Type B pancreatic cell (in vitro differentiated cells): ENCODE measurements at regions not wholly inside any gene's neighbourhood (a gene's known extent, or its start where the extent isn't known, plus 50 kb on each side); places are given as distances from the start of the nearest gene placed in this dataset.

ENCODE experiments used
- DNase-seq: peaks from one replicate; pipeline ENCODE4 v3.0.0; 2021; ENCODE audit warnings: mixed read lengths; ENCODE audit not compliant: unreplicated experiment; ENCODE audit errors: extremely low spot score
- H3K27ac Mint-ChIP-seq: 2 replicates; pipeline ENCODE4 v1.8.0; 2021; ENCODE audit warnings: mild to moderate bottlenecking, mixed read lengths
- H3K27me3 Mint-ChIP-seq: 2 replicates; pipeline ENCODE4 v1.8.0; 2021; ENCODE audit warnings: mixed read lengths
- H3K36me3 Mint-ChIP-seq: 2 replicates; pipeline ENCODE4 v1.8.0; 2021; ENCODE audit warnings: mixed read lengths
- H3K4me1 Mint-ChIP-seq: one replicate; pipeline ENCODE4 v1.8.0; 2021; ENCODE audit warnings: mixed read lengths; ENCODE audit not compliant: unreplicated experiment
- H3K4me3 Mint-ChIP-seq: 2 replicates; pipeline ENCODE4 v1.8.0; 2021; ENCODE audit warnings: mild to moderate bottlenecking, mixed read lengths
- H3K9me3 Mint-ChIP-seq: 2 replicates; pipeline ENCODE4 v1.8.0; 2021; ENCODE audit warnings: mixed read lengths
- CTCF ChIP-seq: fragments of 200-600 bp; sonication (generic); conservative IDR thresholded peaks from 2 replicates; pipeline ENCODE4 v1.5.0; 2021; ENCODE audit warnings: antibody characterized with exemption, mild to moderate bottlenecking

- no peak overlapping the region for H3K27ac Mint-ChIP-seq
- H3K36me3 Mint-ChIP-seq = no peaks in the 10 kb centered on the region
- no peak for DNase-seq
- TF ChIP-seq CTCF = no peak
- H3K4me1 Mint-ChIP-seq = peaks cover 10% of the 10 kb centered on the region
- no peak overlapping the region for H3K4me3 Mint-ChIP-seq
- no peaks in the 10 kb centered on the region for H3K27me3 Mint-ChIP-seq
- H3K9me3 Mint-ChIP-seq = no peaks in the 10 kb centered on the region
These were observed 56.1 kb downstream of the CAPZA3 start for GRCh38 chr12:18794000-18794399.

- Mint-ChIP-seq H3K36me3 (no peaks in the 10 kb centered on the region), H3K27ac (no peak overlapping the region), H3K9me3 (no peaks in the 10 kb centered on the region), H3K27me3 (no peaks in the 10 kb centered on the region), H3K4me3 (no peak overlapping the region), H3K4me1 (peaks cover 10% of the 10 kb centered on the region)
- no peak for TF ChIP-seq CTCF
- no peak for DNase-seq
These were observed 59.7 kb downstream of the CAPZA3 start for GRCh38 chr12:18797604-18798003.

GRCh38 chr12:18798535-18799361, 60.8 kb downstream of the CAPZA3 start:
- no peaks in the 10 kb centered on the region for H3K9me3 Mint-ChIP-seq
- H3K4me3 Mint-ChIP-seq = no peak overlapping the region
- no peak overlapping the region for H3K27ac Mint-ChIP-seq
- no peak for TF ChIP-seq CTCF
- no peaks in the 10 kb centered on the region for H3K36me3 Mint-ChIP-seq
- H3K4me1 Mint-ChIP-seq = peaks cover 10% of the 10 kb centered on the region
- no peaks in the 10 kb centered on the region for H3K27me3 Mint-ChIP-seq
- DNase-seq = no peak

- Mint-ChIP-seq H3K4me1 (peaks cover 10% of the 10 kb centered on the region), H3K4me3 (no peak overlapping the region), H3K27ac (no peak overlapping the region), H3K9me3 (no peaks in the 10 kb centered on the region), H3K36me3 (no peaks in the 10 kb centered on the region), H3K27me3 (no peaks in the 10 kb centered on the region)
- no peak for DNase-seq
- TF ChIP-seq CTCF = no peak
These were observed 61.6 kb downstream of the CAPZA3 start for GRCh38 chr12:18799561-18799960.

GRCh38 chr12:18805516-18806248, 67.8 kb downstream of the CAPZA3 start:
- DNase-seq = no peak
- H3K27ac Mint-ChIP-seq = no peak overlapping the region
- no peak overlapping the region for H3K4me3 Mint-ChIP-seq
- H3K36me3 Mint-ChIP-seq = peaks cover 4% of the 10 kb centered on the region
- no peaks in the 10 kb centered on the region for H3K4me1 Mint-ChIP-seq
- peaks cover 10% of the 10 kb centered on the region for H3K27me3 Mint-ChIP-seq
- H3K9me3 Mint-ChIP-seq = no peaks in the 10 kb centered on the region
- TF ChIP-seq CTCF = peak; percentile 65
